Fibroblast of skin of left quadriceps (primary cell): ENCODE measurements at regions not wholly inside any gene's neighbourhood (a gene's known extent, or its start where the extent isn't known, plus 50 kb on each side); places are given as distances from the start of the nearest gene placed in this dataset.
A peak's percentile ranks its signal among the peaks of the same experiment; 100 is the strongest.

Experiments
- DNase-seq, 2 experiments: peaks; one replicate each; pipeline ENCODE4 v3.0.0-alpha.2; 2013; ENCODE audit warnings: low read depth in 2 of 2

DNA sequence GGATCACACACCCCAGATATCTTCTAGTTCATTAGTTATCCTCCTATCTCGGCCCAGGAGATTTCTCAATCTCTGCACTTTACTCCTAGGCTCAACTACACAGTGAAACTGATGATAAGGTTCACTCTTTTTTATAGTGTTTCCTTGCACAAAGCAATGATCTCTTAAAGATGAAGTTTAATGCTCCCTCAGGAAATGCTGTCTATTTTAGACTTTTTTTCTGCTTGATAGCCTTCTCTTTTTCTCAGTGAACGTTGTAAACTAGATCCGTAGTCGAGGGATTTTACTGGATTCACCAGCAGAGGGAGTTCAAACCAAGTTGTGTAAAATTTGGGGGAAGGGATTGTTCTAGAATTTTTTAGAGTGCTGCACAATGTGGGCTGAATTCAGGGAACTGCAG, 269.6 kb downstream of the GBA3 start:
- DNase-seq: peak; percentile 35 to 43

DNA sequence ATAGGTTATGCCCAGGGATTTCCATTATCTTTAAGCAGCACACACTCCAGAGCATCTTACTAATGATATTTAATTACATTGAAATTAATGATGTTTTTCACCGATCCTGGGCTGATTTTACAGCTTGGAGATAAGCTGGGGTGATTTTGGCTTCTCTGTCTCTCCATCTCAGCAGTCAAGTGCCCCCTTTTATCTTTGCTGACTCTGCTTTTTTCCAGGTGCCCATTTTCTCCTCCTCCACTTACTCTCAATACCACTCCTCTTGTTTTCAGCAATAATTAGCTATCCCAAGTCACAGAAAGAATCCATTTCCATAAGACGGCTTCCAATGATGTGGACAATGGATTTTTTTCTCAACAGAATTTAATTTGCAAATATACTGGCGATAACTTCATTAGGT, 266.7 kb downstream of the GBA3 start:
- no peak for DNase-seq

DNA sequence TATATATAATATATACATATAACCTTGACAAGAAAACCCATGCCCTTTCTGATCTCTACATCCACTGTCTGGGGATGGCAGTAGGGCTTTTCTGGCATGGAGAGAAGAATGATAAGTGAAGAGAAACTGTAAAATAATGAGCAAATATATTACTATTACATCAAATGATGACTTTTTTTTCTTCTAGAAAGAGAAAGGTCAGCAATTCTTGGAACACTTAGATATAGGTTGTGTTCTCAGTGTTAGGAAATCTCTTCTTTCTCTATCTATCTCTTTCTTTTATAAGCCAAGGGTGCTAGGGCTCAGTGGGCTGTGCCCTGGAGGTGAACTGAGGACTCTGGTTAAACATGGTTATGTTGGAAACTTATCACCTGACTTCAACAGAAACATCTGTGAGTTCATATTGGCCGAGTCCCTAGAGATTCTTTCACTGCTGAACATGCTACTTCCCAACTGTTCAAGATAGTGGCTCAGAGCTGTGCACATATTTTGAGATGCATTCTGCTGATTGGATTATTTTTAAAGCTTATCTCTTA, 265.1 kb downstream of the GBA3 start:
- no peak for DNase-seq

DNA sequence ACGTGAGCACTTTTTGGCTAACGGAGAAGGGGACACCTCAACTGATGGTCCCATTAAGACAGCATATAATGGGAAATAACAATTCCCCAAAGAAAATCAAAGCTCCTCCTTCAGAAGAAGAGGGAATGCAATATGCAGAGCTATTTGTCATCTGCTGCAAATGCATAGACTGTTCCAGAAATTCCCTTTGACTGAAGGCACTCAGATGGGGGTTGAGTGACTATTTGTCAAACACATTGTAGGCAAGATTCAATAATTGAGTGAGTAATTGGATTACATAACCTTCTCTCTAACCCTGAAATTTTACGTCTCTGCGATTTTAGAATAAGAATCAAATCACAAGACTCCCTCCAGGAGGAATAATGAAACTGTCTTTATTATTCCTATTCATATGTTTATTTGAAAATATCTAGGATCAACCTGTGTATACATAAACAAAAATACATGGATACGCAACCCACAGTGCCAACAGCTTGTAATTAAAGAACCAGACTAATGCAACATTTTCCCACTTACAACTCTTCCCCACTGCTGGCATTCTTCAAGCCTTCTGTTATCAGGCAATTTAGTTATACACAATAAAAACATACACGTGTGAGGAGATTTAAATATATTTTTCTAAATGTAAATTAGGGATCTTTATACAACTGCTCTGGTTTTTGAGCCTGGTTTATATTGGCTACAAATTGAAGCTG, 256.6 kb downstream of the GBA3 start:
- no peak for DNase-seq

DNA sequence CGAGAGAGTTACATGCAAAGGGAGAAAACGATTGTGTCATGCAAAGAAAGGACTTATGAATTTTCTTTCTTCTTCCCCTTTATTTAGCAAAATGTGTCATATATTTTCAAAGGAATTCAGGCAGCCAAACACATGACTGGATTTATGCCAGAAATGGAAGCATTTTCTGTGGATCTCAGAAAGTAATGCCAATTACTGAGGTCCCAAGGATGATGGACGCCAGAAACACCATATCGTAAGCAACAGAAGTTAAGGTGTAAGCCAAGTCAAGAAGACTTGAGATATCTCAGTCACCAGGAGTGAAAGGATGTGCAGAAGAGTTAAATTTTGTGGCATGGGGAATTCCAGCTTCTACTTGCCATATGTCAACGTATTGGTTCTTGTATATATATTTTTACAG, 255.1 kb downstream of the GBA3 start:
- no peak for DNase-seq

DNA sequence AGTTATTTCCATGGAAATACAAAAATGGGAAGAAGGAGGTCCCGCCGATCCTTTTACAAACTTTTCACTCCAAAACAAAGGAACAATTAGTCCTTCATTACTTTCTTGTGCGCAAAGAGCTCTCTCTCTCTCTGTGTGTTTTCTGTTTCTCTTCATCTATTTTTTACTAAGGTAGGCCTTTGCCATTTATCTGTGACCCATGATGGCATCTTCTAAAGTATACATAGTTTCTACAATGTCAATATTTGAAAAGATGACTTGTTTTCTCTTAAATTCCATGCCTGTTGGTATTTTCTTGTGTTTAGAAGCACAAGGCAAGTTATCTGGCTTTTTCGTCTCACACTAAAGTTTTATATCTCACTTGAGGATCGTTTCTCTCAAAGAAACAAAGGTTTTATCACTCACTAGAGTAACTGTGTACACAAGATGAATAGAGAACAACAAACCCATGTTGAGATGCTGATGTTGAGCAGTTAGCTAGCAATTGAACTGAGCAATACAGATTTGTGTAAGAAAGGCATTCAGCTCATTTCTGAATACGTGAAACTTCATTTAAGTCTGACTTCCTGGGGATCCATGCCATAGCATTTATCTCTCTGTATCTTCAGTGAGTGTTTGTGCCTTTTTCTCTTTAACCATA, 250.3 kb downstream of the GBA3 start:
- DNase-seq: no peak

DNA sequence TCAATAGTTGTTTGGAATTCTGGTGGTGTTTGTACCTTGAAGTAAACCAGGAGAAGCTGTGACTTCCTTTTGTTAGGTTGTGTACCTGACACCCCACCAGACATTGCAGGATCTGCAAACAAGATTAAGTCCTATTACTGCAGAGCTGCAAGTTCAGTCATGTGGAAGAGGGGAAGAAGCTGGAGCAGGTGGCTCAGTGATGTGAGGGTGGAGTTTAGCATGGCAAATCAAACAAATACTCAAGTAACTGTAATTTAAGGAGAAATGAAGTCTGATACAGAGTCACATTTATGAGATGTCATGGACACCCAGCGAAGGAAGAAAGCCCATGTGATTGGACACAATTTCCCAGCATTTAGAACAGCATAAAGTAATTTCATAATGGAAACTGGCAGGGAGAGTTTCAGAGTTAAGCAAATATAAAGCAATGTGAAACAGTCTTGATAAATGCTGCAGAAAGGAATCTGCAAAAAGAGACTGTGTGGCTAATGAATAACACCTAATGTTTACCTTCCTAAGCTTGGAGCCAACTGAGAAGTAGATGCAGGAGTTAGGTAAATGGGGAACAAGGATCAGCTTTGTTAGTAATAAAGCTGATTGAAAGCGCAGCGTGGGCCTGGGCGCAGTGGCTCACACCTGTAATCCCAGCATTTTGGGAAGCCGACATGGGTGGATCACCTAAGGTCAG, 249.1 kb downstream of the GBA3 start:
- DNase-seq: no peak

DNA sequence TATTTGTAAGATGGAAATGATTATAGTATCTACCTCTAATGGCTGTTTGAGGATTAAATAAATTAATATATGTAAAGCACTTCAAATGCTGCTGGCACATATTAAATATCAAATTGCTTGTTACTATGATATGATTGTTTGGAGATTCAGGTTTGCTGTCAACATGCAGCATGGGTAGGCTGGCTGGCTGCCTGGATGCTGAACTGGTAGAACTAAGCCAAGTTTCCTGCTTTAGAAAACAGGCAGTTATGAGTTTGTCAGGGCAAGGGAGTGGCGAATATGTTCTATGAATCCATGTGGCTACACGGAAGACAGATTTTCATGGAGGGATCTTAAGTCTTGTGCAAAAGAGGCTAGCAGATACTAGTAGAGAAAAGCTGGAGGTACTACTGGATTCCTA, 239.6 kb downstream of the GBA3 start:
- no peak for DNase-seq

DNA sequence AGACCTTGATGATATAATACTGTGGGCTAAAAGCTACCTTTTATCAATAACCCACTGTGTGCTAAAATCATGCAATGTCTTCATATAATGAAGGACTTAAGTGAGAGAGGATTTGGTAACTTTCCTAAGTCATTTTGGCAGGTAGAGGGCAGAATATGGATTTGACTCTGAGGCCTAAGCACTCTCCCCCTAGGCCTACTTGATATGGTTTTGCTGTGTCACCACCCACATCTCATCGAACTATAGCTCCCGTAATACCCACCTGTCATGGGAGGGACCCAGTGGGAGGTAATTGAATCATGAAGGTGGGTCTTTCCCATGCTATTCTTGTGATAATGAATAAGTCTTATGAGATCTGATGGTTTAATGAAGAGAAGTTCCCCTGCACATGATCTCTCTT, 229.7 kb downstream of the GBA3 start:
- no peak for DNase-seq

DNA sequence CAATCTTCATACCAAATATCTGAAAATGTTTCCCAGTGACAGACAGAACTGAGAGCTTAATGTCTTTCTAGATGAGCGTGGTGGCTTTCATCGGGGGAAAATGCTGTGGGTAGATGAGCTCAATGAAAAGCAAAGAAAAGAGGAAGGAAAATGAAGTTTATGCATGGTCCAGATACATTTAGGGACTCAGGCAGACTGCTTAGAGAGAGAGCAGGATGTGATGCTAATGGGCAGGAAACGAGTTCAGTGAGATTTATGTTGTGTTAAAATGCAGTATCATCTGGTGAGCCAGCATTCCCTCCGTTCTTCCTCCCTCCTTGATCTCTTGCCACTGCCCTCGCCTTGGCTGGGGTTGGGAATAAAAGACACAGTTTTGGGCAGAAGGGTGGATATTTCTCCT, 229.2 kb downstream of the GBA3 start:
- no peak for DNase-seq

DNA sequence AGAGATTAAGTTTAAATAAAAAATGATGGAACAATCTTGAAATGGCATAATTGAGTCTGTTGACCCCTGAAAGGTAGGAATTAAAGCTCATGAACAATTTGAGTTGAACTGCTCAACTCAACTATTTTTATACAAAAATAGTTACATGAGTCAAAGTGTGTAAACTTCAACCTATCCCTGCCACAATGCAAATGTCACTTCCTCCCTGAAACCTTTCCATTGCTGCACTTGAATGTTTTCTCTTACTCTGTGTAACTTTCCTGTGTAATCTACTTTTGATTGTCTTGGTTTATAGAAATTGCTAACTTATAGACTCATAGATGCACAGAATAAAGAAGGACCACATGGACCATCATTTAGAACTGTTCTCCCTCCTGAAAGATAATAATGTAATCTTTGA, 218.5 kb downstream of the GBA3 start:
- no peak for DNase-seq

DNA sequence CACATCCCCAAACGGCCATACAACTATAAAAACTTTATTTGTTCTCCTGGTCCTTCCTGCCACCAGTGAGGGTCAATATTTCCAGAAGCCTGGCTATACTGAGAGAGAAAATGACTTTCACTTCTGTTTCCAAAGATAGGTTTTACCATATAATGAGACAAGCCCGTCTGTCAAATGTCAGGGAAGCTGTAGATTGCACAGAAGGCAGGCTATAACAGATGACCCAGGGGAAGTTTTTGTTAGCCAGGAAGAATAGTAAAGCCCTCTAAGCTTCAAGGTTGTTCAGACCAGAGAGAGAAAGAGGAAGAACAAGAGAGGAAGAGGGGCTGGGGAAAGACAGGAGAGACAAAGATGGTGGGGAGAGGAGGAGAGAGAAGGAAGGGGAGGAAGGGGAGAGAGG, 217.5 kb downstream of the GBA3 start:
- no peak for DNase-seq

DNA sequence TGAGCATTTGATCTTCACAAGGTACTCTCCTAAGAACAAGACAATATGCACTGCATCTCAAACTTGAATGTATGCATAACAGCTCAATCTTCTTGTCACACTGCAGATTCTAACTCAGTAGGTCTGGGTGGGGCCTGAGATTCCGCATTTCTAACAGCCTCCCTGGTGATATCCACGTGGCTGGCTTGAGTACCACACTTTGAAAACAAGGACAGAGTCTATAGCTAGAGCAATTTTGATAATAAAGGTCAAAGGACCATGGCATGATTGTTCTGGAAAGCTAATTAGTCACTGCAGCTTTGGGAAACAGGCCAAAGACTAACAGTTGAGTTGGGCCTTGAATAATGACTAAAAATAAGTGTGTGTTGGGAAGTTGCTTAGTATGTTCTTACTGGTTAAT, 213.3 kb downstream of the GBA3 start:
- DNase-seq: no peak

DNA sequence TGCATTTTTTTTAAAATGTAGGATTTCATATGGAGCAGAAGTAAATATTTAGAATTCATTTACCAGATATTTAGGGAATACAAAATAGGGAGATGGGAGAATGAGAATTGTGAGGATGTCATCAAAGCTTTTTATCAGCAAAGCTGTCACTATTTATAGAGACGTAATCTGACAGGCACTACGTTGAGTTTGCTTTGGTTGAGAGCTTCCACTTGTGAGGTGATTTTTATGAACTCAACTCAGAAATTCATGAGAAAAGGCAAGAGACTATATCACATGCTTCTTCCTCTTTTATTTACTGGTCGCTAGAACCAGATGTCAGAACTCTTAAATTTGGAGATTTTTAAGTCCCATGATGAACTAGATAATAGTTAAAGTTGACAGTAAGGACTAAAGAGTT, 211.2 kb downstream of the GBA3 start:
- no peak for DNase-seq

DNA sequence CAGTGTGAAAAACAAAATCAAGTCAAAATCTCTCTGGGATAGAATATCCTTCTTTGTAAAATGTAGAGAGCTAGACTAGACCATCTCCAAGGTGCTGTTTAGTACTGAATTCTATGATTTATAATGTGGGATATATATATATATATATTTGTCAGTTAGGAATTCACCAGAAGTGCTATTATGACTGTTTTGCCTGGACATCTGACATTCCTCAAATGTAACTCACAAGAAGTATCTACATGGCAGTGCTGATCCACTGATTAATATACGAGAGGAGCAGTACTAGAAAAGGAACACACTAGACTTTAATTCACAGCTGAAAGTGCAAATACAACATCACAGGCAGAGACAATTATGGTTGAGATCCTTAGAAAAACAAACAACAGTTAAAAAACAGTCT, 208.9 kb downstream of the GBA3 start:
- peak; percentile 8 to 17 for DNase-seq

DNA sequence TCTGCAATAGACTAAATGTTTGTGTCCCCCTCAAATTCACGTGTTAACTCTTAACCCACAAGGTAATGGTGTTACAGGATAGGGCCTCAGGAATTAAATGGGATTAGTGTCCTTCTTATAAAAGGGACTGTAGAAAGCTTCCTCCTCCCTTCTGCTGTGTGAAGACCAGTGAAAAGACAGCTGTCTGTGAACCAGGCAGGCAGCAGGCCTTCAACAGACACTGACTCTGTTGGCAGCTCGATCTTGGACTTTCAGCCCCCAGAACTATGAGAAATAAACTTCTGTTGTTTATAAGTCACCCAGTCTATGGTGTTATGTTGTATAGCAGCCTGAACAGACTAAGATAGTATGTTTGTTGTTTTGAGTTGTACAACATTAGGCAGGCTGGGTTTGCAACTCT, 208.1 kb downstream of the GBA3 start:
- DNase-seq: no peak

DNA sequence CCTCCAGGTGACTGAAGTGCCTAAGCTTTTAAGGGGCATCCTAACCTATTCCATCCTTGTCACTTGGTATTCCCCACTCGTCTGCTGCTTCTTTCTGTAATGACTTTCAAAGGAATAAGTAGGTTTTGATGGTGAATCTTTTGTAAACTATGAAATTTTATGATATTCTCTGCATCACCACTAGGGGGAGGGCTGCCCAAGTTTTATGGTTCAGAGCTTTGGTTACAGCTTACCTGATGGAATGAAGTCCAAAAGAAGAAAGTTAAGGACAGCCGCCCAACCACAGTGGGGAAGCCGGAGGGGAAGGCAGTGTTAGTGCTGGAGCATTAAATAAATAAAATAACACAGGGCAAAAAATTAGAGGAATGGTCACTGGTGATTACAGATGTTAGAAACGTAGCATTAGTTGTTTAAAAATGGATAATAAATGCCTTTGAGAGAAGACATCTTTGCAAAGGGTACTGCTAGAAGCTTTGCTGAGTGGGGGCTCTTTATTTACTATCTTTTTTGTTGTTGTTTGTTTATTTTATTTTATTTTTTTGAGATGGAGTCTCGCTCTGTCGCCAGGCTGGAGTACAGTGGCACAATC, 204.9 kb downstream of the GBA3 start:
- peak in 1 of 2 experiments; percentile 4 for DNase-seq

DNA sequence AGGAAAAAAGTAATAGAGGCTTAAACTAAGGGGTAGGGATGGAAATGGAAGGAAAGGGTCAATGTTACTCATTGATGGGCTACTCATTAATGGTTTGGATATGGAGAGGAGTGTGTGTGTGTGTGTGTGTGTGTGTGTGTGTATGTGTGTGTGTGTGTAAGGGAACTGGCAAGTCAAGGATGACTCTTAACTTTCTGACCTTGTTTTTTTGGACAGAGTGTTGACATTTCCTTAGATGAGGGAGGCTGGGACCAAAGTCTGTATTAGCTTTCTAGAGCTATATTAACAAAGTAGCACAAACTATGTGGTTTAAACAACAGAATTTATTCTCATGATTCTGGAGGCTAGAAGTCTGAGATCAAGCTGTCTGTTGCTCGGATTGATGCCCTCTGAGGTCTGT, 202.7 kb downstream of the GBA3 start:
- no peak for DNase-seq

DNA sequence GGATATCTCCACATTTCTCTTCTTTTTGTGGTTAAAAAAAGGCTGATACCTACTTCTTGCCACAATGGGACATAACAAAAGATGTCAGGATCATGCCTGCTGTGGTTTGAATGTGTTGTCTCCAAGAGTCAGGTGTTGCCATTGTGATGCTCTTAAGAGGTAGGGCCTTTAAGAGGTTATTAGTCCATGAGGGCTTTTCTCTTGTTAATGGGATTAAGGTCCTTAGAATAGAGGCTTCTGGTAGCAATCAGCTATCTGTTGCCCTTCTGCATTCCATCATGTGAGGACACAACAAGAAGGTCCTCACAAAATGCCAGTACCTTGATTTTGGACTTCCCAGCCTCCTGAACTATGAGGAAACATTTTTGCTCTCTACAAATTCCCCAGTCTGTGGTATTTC, 191.4 kb downstream of the GBA3 start:
- DNase-seq: no peak

DNA sequence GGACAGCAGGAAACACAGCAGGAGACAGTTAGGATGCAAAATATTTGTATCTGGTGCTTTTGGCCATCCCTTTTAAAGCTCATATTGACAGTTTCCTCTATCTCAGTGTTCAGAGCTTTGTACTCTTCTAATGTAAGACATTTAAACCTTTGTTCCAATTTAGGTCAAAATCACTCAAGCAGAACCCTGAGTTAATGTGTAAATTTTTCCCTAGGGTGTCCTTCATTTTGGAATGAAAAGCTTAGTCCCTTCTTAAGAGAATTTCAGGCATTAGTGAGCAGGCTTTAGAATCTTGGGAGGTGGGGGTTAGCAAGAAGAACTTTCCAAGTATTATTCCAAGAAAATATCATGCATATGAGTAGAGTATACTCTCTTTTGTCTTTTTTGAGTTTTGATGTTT, 188.7 kb downstream of the GBA3 start:
- DNase-seq: no peak

DNA sequence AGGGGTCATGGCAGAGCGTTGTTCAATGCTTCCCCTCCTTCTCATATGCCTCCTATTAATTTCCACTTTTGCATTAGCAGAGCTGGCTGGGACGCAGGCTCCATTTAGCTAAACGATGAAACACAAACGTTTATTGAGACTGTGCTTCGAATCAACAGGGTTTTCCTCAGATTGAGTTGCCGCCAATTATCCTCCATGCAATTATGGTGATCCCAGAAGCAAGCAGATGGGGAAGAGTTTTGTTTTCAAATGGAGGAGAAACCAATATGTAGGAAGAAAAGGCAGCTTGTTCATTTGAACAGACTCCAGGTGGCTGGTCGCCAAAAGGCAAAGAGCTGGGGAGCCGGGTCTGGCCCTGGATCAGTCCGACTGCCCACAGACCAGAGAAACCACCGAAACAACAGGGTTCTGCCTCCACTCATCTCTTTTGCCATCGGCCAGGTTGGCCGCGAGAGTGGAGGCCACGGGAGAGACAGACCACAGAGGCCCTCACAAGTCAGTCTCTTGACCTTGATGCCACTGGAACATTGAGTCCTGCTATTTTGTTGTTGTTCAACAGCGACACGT, 184.8 kb downstream of the GBA3 start:
- no peak for DNase-seq

DNA sequence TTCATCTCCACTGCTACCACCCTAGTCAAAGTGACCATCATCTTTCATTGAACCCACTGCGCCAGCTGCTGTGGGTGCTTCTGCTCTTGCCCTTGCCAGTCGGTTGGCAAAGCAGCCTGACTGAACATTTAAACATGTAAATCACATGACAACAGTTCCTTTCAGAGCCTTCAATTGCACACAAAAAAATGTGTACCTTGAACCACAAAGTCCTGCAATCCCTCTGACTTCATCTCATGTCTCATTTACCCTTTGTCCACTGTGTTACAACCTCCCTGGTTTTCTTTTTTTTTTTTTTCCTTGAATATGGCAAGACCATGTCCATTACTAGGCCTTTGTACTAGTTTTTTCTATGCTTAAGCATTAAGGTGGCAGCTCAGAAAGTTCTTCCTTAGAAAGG, 183.5 kb downstream of the GBA3 start:
- DNase-seq: no peak
